ENCODE measurements at regions not wholly inside any gene's neighbourhood (a gene's known extent, or its start where the extent isn't known, plus 50 kb on each side); places are given as distances from the start of the nearest gene placed in this dataset.
A peak's percentile ranks its signal among the peaks of the same experiment; 100 is the strongest.

GRCh38 chr6:105909106-105909505 is 177.0 kb upstream of the PRDM1 start:
- no peak for DNase-seq (ENCODE audit: low read depth)

GRCh38 chr6:105907991-105908390 is 178.1 kb upstream of the PRDM1 start:
- no peak for DNase-seq (ENCODE audit: low read depth)

- DNase-seq (ENCODE audit: low read depth): no peak
Observed at GRCh38 chr6:105907301-105907700, 178.8 kb upstream of the PRDM1 start.

GRCh38 chr6:105902401-105903031 is 183.6 kb upstream of the PRDM1 start:
- DNase-seq (ENCODE audit: low read depth): no peak

GRCh38 chr6:105901583-105901982 is 184.6 kb upstream of the PRDM1 start:
- DNase-seq (ENCODE audit: low read depth): no peak

- peak; percentile 77 for DNase-seq (ENCODE audit: low read depth)
Observed at GRCh38 chr6:105900125-105900937, 185.8 kb upstream of the PRDM1 start.

- DNase-seq (ENCODE audit: low read depth): peak; percentile 98
Observed at GRCh38 chr6:105898286-105898685, 187.8 kb upstream of the PRDM1 start.

- DNase-seq (ENCODE audit: low read depth): peak; percentile 14
Observed at GRCh38 chr6:105897131-105897530, 189.0 kb upstream of the PRDM1 start.

- no peak for DNase-seq (ENCODE audit: low read depth)
Observed at GRCh38 chr6:105896821-105897095, 189.4 kb upstream of the PRDM1 start.

GRCh38 chr6:105896052-105896820 is 189.9 kb upstream of the PRDM1 start:
- no peak for DNase-seq (ENCODE audit: low read depth)

GRCh38 chr6:105894556-105894955 is 191.6 kb upstream of the PRDM1 start:
- no peak for DNase-seq (ENCODE audit: low read depth)

- no peak for DNase-seq (ENCODE audit: low read depth)
Observed at GRCh38 chr6:105893741-105894140, 192.4 kb upstream of the PRDM1 start.

GRCh38 chr6:105892577-105893262 is 193.4 kb upstream of the PRDM1 start:
- DNase-seq (ENCODE audit: low read depth): peak; percentile 34

GRCh38 chr6:105890521-105891244 is 195.5 kb upstream of the PRDM1 start:
- peak; percentile 42 for DNase-seq (ENCODE audit: low read depth)

GRCh38 chr6:105889902-105890301 is 196.2 kb upstream of the PRDM1 start:
- DNase-seq (ENCODE audit: low read depth): no peak

GRCh38 chr6:105886814-105887544 is 199.2 kb upstream of the PRDM1 start:
- DNase-seq (ENCODE audit: low read depth): no peak

GRCh38 chr6:105886066-105886813 is 199.9 kb upstream of the PRDM1 start:
- DNase-seq (ENCODE audit: low read depth): no peak

- DNase-seq (ENCODE audit: low read depth): no peak
Observed at GRCh38 chr6:105884426-105884825, 201.7 kb upstream of the PRDM1 start.

GRCh38 chr6:105884011-105884410 is 202.1 kb upstream of the PRDM1 start:
- DNase-seq (ENCODE audit: low read depth): no peak

GRCh38 chr6:105882828-105883227 is 203.3 kb upstream of the PRDM1 start:
- no peak for DNase-seq (ENCODE audit: low read depth)

All from HT1080 (cell line).